ENCODE measurements at regions not wholly inside any gene's neighbourhood (a gene's known extent, or its start where the extent isn't known, plus 50 kb on each side); places are given as distances from the start of the nearest gene placed in this dataset.
A peak's percentile ranks its signal among the peaks of the same experiment; 100 is the strongest.

DNA sequence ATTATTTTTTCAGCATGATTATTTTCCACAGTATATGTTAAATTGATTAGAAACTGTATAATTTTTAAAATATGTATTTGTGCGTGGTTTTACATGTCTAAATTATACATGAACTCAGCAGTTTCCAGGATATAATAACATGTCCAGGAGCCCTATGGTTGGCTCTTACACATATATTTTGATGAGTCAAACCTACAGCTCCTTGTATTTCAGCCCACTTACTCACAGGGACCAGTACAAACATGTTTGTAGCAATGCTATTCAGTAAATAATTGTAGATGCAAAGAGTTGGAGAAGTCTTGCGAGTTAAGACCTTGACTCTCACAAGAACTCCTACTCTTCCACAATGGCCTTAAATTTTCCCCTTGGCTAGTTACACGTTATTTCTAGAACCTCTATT lies 107.2 kb upstream of the SASH1 start:
- H3K27ac Mint-ChIP-seq (ENCODE audit: unreplicated experiment), result no peak overlapping the region
- peaks cover 21% of the 10 kb centered on the region for H3K4me1 Mint-ChIP-seq (ENCODE audit: unreplicated experiment)
- H3K36me3 Mint-ChIP-seq (ENCODE audit: unreplicated experiment), result no peaks in the 10 kb centered on the region
- H3K9me3 Mint-ChIP-seq (ENCODE audit: unreplicated experiment), result no peaks in the 10 kb centered on the region
- H3K4me3 Mint-ChIP-seq (ENCODE audit: unreplicated experiment), result no peak overlapping the region
- no peaks in the 10 kb centered on the region for H3K27me3 Mint-ChIP-seq (ENCODE audit: unreplicated experiment)
- TF ChIP-seq, protein P1, sequence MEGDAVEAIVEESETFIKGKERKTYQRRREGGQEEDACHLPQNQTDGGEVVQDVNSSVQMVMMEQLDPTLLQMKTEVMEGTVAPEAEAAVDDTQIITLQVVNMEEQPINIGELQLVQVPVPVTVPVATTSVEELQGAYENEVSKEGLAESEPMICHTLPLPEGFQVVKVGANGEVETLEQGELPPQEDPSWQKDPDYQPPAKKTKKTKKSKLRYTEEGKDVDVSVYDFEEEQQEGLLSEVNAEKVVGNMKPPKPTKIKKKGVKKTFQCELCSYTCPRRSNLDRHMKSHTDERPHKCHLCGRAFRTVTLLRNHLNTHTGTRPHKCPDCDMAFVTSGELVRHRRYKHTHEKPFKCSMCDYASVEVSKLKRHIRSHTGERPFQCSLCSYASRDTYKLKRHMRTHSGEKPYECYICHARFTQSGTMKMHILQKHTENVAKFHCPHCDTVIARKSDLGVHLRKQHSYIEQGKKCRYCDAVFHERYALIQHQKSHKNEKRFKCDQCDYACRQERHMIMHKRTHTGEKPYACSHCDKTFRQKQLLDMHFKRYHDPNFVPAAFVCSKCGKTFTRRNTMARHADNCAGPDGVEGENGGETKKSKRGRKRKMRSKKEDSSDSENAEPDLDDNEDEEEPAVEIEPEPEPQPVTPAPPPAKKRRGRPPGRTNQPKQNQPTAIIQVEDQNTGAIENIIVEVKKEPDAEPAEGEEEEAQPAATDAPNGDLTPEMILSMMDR (IDR thresholded peaks at IDR 0.05), result no peak
- DNase-seq (ENCODE audit: extremely low spot score, unreplicated experiment), result no peak

DNA sequence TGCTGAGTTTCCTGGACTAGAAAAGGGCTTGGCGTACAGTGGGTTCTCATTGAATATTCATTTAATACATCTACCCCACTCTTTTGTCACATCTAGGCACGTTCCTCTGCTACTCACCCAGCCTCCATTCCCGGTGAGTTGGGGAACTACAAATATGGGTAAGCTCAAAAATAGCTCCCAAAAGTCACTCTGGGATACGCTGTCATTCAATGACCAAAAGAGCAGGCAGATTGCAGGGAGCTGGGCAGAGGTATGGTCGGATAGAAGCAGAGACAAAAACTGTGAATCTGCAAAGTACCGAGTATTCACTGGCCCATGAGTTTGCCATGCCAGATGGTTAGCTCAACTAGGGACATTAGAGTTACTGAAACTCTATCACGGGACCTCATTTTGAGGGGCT lies 103.9 kb upstream of the SASH1 start:
- TF ChIP-seq, protein P1 (IDR thresholded peaks at IDR 0.05), result no peak
- Mint-ChIP-seq H3K36me3 (ENCODE audit: unreplicated experiment) (no peaks in the 10 kb centered on the region), H3K4me1 (ENCODE audit: unreplicated experiment) (peaks cover 38% of the 10 kb centered on the region)

DNA sequence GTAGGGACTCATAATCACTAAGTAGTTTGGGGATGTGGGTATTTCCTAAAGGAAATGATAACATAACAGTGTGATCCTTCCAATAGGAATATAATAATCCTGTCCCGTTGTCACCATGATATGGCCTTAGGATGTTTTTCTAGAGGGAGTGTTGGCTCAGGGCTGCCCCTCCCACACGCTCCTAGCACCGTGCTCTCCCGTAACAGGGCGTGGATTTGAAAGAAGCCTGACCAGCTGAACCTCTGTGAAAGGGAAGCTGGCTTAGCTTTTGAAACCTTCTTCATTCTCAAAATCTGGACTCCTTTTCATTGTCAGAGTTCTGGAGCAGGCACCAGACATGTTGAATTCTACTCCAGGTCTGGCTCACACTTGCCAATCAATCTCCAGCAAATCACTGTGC lies 103.4 kb upstream of the SASH1 start:
- DNase-seq (ENCODE audit: extremely low spot score, unreplicated experiment), result no peak
- TF ChIP-seq, protein P1 (IDR thresholded peaks at IDR 0.05), result no peak
- Mint-ChIP-seq H3K9me3 (ENCODE audit: unreplicated experiment) (no peaks in the 10 kb centered on the region), H3K4me3 (ENCODE audit: unreplicated experiment) (no peak overlapping the region), H3K27me3 (ENCODE audit: unreplicated experiment) (no peaks in the 10 kb centered on the region), H3K27ac (ENCODE audit: unreplicated experiment) (peak overlapping the region; percentile 33), H3K4me1 (ENCODE audit: unreplicated experiment) (peaks cover 41% of the 10 kb centered on the region), H3K36me3 (ENCODE audit: unreplicated experiment) (no peaks in the 10 kb centered on the region)

More for the DNA sequence above, 103.9 kb upstream of the SASH1 start:
- no peak overlapping the region for H3K27ac Mint-ChIP-seq (ENCODE audit: unreplicated experiment)
- H3K9me3 Mint-ChIP-seq (ENCODE audit: unreplicated experiment), result no peaks in the 10 kb centered on the region
- no peak for DNase-seq (ENCODE audit: extremely low spot score, unreplicated experiment)
- no peaks in the 10 kb centered on the region for H3K27me3 Mint-ChIP-seq (ENCODE audit: unreplicated experiment)
- H3K4me3 Mint-ChIP-seq (ENCODE audit: unreplicated experiment), result no peak overlapping the region

DNA sequence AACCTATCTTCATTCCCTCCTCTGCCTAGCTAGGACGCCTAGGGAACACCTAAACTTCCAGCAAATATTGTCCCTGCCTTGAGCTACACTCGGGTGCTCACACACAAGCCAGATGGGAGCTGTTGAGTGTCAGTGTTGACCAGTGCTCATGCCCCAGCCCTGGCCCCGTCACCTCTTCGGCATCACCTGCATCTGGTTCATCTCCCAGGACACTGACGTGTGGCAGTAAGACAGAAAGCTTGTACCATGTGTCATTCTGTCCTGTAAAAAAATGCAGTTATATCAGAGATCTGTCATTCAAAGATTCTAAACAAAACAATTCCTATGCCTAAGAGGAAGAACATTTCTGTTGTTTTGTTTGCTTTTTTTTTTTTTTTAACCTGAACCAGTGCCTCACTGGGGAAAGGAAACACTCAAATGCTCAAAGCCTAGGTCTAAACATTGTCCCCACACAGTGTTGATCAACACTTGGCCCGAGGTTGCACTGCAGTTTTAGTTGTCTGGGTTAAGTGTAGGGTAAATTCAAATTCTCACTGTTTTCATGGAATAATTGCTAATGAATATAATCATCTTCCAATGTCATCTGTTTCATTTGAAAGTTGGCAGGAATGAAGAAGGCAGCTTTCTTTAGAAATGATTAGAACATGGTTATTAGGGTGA lies 102.7 kb upstream of the SASH1 start:
- Mint-ChIP-seq H3K9me3 (ENCODE audit: unreplicated experiment) (no peaks in the 10 kb centered on the region), H3K27ac (ENCODE audit: unreplicated experiment) (peak overlapping the region; percentile 78), H3K4me3 (ENCODE audit: unreplicated experiment) (no peak overlapping the region), H3K27me3 (ENCODE audit: unreplicated experiment) (no peaks in the 10 kb centered on the region), H3K36me3 (ENCODE audit: unreplicated experiment) (no peaks in the 10 kb centered on the region), H3K4me1 (ENCODE audit: unreplicated experiment) (peaks cover 48% of the 10 kb centered on the region)
- TF ChIP-seq, protein P1 (IDR thresholded peaks at IDR 0.05), result no peak
- DNase-seq (ENCODE audit: extremely low spot score, unreplicated experiment), result no peak

DNA sequence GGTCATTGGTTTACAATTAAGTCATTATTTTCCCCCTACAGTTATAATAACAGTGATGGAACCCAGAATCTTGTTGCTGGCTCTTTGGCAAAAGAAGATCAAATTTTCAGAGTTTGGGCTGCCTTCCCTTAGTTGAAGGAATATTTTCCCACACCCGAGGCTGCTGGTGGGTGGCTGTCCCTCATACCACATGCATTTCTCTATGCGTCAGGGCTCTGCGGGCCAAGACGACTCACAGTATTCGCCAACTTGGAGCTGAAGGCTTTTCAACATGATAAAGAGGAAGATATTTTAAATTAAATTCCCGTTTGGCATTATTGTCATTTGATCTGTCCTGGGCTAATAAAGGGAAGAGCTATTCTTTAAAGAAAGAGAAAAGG lies 102.2 kb upstream of the SASH1 start:
- H3K36me3 Mint-ChIP-seq (ENCODE audit: unreplicated experiment), result no peaks in the 10 kb centered on the region
- H3K27ac Mint-ChIP-seq (ENCODE audit: unreplicated experiment), result peak overlapping the region; percentile 78
- H3K4me1 Mint-ChIP-seq (ENCODE audit: unreplicated experiment), result peaks cover 53% of the 10 kb centered on the region
- H3K9me3 Mint-ChIP-seq (ENCODE audit: unreplicated experiment), result no peaks in the 10 kb centered on the region
- H3K4me3 Mint-ChIP-seq (ENCODE audit: unreplicated experiment), result peak overlapping the region; percentile 30
- no peaks in the 10 kb centered on the region for H3K27me3 Mint-ChIP-seq (ENCODE audit: unreplicated experiment)
- TF ChIP-seq, protein P1 (IDR thresholded peaks at IDR 0.05), result no peak
- DNase-seq (ENCODE audit: extremely low spot score, unreplicated experiment), result no peak

All from osteocyte (in vitro differentiated cells).